CD1c-positive myeloid dendritic cell (primary cell): ENCODE measurements at regions not wholly inside any gene's neighbourhood (a gene's known extent, or its start where the extent isn't known, plus 50 kb on each side); places are given as distances from the start of the nearest gene placed in this dataset.

Source experiments
- DNase-seq: peaks from one replicate; pipeline ENCODE4 v3.0.0-alpha.2; 2016; ENCODE audit errors: extremely low spot score

DNA sequence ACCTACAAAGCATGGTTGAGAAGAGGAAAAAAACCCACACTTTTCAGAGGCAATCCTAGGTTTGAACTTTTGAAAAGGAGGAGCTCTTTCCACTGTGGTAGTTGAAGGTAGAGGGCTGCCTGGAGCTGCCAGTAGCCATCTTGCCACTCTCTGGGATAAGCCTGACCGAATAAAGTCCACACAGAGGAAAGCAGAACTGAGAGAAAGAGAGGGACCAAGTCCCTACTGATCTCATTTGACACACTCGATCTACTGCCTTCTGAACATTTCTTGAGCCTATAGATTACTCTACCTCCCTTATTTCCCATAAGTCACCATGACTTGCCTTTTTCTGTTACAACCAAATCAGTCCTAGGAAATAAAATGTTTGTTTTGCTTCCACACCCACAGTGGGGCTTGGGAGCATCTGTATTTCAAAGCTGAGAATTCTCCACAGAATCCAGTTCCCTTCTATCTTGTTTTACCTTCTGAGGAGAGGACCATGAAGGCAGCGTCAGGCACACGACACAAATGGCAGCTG, 147.0 kb upstream of the PTPRK start:
- no peak for DNase-seq

DNA sequence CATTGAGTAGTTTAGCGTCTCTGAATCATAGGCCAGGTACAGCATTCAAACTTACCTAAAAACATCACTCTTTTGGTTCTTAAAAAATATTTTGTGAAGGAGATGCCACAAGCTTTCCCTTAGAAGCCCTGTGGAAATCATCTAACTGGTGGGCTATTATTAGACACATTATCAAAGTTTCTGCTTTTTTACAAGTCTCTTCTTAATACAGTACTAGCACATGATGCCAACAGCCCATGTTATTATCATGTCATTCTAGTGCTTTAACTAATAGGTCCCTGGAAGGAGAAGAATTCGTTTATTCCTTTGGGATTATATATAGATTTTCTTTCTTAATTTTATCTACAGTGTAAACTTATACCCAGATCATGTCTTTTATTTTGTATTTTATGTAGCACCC, 146.0 kb upstream of the PTPRK start:
- no peak for DNase-seq

DNA sequence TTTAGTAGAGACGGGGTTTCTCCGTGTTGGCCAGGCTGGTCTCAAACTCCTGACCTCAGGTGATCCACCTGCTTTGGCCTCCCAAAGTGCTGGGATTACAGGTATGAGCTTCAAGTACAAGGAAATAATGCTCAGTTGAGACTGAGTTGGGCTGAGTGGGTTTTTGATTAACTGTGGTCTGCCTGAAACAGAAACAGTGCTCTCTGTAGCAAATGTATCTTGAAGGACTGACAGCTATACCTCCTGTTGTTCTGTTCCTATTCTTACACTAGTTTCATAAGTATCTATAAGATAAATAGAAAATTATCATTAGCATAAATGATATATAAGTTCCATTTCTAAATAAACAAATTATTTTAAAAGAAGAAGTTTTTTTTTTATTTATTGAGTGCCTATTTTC, 142.8 kb upstream of the PTPRK start:
- no peak for DNase-seq

DNA sequence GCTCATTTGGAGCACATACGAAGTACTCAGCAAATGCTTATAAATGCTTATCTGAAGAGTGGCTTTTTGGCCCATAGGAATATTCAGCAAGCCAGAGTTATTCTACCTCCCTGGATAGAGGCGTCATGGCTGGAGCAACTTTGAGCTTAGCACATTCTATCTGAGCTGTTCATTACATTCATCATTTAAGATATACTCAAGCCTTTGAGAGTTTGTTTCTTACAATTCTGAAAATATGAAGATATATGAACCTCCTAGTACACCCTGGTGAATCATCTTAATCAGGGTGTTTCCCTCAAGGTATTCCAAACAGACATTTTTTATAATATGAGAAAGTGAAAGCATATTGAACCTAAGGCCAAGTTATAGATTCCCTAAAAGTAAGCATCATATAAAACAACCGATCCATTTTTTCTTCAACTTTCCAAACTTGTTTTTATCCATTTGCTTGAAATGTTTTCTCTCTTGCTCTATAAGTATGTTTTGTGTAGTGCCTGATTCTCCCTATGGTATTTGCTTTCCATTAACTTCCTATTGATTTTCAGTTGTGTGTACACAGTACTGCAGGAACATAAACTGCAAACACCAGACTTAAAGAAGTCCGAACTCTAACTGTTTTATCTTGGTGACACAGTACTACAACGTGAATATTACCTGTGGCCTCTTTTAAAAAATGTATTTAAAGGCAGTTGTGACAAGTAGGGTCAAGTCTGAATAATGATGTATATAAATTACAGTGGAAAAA, 139.7 kb upstream of the PTPRK start:
- no peak for DNase-seq

DNA sequence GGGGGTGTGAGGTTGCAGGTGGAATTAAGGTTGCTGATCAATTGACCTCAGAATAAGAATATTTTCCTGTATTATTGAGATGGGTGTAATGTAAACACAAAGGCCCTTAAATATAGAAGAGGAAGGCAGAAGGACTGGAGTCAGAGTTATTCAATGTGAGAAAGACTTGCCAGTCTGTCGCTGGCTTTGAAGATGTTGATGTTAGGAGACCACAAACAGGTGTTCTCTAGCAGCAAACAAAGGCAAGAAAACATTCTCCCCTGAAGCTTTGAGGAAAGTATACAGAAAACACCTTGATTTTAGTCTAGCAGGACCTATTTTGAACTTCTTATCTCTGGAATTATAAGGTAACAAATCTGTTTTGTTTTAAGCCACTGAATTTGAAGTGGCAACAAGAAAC, 138.9 kb upstream of the PTPRK start:
- no peak for DNase-seq

DNA sequence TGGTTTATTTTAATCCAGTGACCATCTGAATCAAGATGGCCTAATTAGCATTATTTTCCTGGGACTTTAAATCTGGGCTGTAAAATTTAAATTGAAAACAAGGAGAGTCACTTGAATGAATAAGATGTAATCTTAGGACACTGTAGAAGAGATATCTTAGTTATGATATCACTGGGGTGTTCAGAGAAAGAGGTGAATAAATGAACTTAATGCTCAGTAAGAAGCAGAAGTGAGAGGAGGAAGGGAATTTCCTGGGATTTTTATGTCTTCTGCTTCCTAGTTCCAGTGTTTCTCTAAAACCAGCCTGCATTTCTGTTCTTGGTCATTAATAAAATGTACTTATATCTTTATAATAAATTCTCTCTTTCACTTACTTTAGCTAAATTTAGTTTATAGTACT, 136.8 kb upstream of the PTPRK start:
- DNase-seq = no peak

DNA sequence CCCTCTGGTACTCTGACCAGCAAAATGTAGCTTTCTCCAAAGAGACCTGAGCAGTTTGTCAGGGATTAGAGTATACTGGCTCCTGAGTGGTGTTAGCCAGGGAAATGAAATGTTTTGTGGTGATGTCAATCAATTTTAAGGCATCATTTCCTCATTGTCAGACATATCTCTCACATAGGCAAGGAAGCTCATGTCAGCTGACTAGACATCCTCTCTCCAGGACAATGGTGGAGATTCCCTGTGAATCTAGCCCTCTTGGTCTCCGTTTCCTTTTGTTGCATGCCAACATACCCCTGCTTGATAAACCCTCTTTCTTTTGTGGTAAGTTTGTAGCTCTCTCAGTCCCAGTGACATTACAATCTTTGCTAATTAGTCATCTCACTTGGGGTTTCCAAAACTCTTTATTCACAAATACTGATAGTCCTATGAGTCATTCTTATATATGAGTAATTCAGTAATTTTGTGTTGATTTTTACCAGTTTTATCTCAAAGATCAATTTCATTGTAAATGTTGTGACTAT, 135.6 kb upstream of the PTPRK start:
- no peak for DNase-seq

DNA sequence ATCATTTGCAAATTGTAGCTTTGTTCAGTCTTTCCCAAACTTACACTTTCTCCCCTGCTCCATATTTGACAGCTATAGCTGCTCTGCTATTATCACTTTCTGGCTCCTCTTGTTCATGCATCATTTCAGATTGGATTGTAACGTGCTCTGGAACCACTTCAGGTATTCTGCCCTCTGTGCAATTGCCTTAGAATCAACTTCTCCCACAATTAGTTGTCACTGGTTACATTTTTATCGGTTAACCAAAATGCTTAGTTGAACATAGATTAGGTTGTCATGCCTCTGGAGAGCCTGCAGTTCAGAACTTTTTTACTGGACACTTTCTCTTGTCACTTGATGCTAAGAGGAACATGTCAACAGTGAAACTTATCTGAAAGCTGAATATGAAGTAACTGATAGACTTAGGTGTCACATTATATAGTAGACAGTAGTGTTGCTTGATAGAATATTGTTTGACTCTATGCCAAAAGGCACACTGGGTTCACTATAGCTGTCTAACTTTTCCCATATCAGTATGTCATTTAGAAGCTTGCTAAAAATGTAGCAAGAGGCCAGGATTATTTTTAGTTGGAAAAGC, 127.7 kb upstream of the PTPRK start:
- DNase-seq = no peak

DNA sequence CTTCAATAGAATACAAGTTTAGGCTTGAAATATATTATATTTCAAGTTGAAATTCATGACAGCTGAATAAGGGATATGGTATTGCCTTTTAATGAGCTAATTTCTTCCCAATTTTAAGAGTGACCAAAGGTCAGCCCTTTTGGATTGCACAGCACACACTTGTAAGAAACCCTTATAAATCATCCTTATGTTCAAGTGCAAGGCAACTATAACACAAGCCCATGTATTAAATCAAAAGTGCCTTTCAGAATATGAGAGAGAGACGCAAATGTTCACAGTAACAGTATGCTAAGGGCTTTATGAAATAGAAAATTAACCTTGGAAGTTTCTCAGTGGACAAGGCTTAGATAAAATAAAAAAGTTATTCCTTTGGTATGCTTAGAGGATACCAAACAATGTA, 121.7 kb upstream of the PTPRK start:
- no peak for DNase-seq

DNA sequence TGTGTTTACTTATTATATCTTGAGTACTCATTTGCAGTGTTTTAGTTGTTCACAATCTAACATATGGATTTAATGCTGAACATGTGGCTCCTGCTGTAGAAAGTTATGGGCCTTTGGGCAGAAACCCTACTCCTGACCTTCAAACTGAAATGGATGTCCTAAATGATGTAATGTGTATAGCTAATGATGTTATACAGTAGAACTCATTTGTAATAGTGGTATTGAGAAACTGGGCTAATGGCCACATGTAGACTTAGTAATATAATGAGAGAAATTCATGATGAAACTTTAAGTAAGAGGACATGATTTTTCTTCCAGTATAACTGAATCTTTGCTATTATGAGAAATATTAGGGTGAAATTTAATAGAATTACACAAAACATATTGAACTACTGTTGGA, 121.3 kb upstream of the PTPRK start:
- DNase-seq = no peak

DNA sequence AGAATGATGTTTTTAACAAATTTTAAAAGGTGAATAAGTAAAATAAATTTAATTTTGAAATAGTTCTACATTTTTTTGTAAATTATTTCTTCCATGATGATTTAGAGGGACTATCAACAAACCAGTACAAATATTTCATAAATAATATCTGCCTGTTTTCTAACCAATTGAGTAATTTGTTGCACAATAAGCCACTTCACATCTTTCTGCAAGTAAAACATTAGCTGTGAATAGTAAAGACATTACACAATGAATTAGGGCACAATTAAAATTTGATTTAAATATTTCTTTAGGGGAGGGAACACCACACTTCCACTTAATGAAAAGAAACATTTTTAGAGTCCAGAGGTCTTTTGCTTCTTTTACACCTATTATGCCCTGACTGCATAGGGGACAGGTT, 118.4 kb upstream of the PTPRK start:
- DNase-seq = no peak

DNA sequence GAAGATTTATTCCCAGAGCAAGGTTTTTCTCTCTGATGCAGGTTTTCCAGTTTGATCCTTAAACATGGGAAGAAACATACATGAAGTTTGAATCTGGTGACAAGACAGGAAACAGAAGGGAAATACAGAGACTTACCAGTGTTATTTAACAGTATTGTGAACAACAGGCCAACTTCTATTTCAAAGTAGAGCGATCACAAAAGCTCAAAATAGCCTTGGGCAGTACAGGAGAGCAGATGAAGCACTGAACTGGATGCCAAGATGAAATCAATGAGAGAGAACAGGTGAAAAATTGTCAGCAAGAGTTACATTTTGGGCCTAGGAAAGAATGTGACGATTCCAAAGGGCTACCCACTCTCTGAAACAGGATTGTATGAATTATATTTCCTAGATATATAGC, 114.8 kb upstream of the PTPRK start:
- no peak for DNase-seq

DNA sequence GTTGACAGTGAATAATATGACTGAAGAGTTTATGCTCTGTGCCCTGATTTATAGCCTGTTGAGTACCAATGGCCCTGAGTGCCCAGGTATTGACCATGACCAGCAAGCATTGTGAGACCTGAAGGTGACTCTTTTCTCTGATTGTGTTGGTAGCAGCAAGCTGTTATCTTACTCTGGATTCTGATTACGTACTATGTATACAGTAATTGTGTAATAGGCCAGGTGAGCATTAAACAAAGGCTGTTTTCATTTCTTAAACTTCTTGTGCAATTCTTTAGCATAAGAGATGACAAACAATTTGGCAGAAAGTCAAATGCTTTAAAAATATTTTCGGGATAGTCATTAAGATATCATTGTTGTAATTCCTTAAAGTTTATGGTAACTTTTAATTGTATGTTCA, 111.7 kb upstream of the PTPRK start:
- no peak for DNase-seq

DNA sequence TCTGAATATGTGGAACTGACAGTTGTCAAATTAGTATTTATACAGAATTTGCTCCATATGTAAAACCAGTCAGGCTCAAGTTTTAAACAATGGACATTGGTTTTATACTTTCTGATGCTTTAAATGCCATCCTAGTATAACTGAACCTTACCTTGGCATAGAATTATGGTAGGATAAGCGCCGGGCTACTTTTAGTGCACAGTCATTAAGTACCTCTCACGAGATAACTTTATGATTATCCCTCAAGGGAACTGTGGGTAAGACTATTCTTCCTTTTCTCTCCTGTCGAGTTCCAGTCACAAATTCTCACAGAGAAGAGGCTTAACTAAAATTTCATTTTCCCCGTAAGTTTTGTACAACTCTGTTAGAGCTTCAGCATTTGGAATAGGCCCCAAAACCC, 110.6 kb upstream of the PTPRK start:
- DNase-seq = no peak

DNA sequence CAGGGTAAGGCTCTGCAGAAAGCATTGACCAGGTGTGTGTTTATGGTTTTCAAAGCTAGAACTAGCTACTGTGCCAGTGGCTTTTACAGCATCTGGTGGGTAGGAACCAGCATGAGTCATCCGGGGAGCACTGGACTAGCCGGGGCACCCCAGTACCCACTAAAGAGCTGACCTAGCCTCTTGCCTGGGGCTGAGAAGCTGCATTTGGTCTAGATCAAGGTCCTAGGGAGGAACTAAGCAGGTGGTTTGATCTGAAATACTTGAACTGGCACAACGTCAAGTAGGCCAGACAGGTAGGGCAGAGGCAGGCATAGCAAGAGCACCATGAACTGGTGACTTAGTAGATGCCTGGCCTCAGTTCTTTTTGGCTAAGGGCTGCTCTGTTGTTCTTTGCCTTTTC, 109.8 kb upstream of the PTPRK start:
- DNase-seq = no peak

DNA sequence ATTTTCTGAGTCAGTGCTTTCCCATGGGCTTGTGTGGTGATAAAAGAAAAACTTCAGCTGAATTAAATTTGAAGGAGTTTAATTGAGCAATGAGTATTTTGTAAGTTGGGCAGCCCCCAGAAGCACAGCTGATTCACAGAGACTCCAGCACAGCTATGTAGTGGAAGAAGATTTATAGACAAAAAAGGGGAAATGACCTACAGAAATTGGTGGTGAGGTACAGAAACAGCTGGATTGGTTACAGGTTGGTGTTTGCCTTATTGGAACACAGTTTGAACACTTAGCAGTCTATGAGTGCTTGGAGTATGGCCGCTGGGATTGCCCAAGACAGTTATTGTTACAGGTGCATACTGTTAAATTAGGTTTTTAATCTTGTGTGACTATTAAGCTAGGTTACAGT, 96.9 kb upstream of the PTPRK start:
- DNase-seq = no peak

DNA sequence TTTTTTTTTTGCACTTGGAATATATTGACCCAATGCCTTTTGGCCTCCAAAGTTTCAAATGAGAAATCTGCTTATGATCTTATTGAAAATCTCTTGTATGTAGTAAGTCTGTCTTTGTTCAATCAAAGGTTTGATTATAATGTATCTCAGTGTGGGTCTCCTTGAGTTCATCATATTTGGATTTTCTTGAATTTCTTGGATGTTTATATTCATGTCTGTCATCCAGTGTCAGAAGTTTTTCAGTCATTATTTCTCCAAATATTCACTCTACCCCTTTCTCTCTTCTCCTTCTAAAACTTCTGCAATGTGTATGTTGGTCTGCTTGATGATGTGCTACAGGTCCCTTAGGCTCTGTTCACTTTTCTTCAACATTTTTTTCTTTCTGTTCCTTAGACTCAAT, 95.9 kb upstream of the PTPRK start:
- no peak for DNase-seq

DNA sequence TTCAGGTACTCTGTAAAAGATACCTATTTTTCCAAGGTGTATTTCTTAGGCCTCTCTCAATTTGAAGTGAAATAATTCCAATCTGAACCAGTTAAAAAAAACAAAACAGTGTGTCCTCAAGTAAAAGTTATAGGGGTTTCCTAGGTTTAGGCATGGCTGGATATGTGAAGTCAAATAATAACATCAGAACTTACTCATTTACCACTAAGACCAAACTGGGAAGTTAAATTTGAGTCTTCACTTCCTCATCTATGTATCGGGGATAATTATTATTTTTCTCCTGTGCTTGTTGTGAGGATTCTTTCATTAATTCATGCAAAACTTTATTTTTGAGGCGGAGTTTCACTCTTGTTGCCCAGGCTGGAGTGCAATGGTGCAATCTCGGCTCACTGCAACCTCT, 86.2 kb upstream of the PTPRK start:
- DNase-seq = no peak

DNA sequence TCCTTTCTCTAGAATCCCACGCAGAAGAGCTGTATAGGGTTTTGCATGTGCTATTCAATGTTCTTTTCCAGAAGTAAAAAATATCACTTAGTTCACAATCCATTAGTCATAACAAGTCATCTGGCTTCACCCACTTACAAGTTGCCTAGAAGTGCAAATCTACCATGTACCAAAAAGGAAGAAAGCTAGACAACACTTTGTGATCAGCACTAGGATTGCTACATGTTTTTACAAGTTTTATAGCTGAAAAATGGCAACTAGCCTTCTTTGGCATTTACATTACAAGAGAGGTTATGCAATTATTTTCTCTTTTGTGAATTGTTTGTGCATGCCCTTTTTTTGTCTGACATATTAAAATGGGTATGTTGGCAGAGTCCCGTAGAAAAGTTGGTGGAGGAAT, 85.6 kb upstream of the PTPRK start:
- no peak for DNase-seq

DNA sequence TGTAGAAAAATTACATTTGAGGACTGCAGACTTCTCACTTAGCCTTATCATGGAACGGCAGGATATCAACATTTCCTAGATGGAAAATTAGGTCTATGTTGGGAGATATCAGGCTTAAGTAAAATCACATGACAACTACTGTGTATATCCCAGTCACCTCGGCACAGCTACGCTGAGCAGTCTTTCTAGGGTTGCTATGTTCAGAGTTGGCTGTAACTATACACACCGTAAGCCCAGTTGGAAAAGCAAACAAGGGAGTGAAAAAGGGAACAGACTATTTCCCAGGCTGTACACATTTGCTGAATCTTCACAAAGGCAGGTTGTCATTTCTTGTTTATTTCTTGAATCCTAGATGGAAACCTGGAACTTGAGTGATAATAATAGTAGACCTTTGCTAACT, 80.7 kb upstream of the PTPRK start:
- no peak for DNase-seq

DNA sequence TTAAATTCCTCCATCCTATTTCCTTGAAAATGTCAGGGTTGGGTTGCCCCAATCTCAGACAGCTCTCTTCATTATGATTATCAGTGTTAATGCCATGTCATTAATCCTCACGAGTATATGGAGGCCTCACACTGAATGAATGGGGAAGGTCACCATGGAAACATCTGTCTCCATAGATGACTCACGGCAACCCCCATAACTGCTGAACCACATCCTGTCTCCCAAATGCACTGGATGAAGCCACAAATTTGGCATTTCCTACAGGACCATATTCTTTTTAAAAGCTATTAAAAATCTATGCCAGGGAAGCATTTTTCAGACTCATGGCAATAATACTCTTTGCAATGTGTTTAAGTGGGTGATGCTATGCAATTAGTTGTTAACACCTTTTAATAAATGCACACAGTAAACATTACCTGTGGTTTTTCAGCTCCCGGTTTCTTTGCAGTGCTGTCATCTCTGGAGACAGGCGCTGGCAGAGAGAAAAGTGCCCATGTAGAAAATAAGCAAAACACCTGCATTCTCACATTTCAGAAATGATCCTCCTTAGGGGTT, 80.1 kb upstream of the PTPRK start:
- DNase-seq = no peak

DNA sequence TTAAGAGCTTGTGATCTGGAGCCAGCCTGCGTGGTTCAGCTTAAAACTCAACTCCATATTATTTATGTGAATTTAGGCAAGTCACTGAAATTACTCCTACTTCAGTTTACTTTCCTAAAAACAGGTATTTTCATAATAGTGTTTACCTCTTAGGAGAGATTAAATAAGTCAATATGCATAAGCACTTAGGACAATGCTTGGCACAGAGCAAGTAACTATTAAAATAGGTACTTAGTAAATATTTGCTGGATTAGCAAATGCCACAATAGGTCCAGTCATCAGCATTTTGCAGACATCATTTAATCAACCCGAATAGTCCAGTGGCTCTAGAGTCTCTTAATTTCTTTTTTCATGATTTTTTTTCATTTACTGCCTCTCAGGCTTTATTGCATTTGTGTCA, 78.6 kb upstream of the PTPRK start:
- DNase-seq = no peak

DNA sequence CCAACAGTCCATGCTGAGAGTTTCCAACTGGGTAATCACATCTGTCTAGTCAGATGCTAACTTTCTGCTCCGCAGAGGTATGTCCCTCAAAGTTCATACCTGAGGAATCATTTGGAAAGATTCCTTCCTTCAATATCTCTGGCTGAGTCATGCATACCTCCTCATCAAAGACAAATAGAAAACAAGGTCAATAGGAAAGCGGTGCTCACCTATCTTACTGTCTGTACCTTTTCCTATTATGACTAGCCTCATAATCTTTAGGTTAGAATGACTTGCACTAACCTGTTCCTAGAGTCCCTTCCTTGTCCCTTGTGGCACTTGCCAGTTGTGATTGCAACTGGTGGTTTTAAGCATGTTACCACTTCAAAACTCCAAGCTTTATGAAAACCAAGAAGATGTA, 78.2 kb upstream of the PTPRK start:
- no peak for DNase-seq
